ENCODE measurements at regions not wholly inside any gene's neighbourhood (a gene's known extent, or its start where the extent isn't known, plus 50 kb on each side); places are given as distances from the start of the nearest gene placed in this dataset.

DNA sequence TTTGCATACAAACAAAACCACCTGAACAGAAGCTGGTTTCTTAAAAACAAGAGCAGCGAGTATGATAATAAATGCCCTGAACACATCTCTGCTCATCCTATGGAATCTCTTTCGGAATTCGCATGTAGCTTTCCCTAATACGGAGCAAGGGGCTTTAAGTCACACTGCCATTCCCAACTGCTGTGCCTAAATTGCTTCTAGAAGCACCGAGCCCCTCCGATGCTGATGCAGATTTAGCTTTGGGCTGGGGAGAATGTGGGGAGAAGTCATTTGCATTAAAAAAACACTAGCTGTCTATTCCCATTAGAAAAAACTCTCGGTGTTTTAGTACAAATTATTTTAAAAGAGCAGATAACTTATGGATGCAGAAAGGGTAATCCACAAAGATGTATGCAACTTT lies 76.9 kb downstream of the CD83 start (continued):
- TF ChIP-seq SMAD1 (IDR thresholded peaks at IDR 0.05; ENCODE audit: low read depth, partially characterized antibody), result no peak
- no peak for TF ChIP-seq SUZ12 (IDR thresholded peaks at IDR 0.05; ENCODE audit: unreplicated experiment)

GRCh38 chr6:14194976-14195375 lies 77.4 kb downstream of the CD83 start:
- Histone ChIP-seq H3K27me3 (replicated peaks in 1 of 2; ENCODE audit: control insufficient read depth in 2 of 2, insufficient read depth in 2 of 2, low read length in 1 of 2) (no peaks in the 10 kb centered on the region; a peak in 2 of 4 replicates), H3K79me2 (ENCODE audit: control insufficient read depth, insufficient read depth, low read length) (no peaks in the 10 kb centered on the region), H3K4me1 (ENCODE audit: control insufficient read depth, insufficient read depth, low read length) (no peaks in the 10 kb centered on the region), H3K9ac (ENCODE audit: control insufficient read depth, insufficient read depth, low read length) (no peak overlapping the region), H3K4me2 (ENCODE audit: control insufficient read depth, insufficient read depth) (no peak overlapping the region), H3K4me3 (no peak overlapping the region), H3K9me3 (replicated peaks; ENCODE audit: control insufficient read depth, insufficient read depth, low read length) (no peaks in the 10 kb centered on the region), H2AFZ (ENCODE audit: control insufficient read depth, low read depth, low read length) (no peak overlapping the region), H3K27ac (ENCODE audit: control insufficient read depth, insufficient read depth) (no peak overlapping the region), H3K36me3 (ENCODE audit: control insufficient read depth in 2 of 2, insufficient read depth in 2 of 2, low read length in 1 of 2) (no peaks in the 10 kb centered on the region), H4K20me1 (ENCODE audit: control insufficient read depth, insufficient read depth) (no peaks in the 10 kb centered on the region)
- no peak for DNase-seq (ENCODE audit: low read depth, low spot score)
- ATAC-seq, result no peak
- no peak for FAIRE-seq
- BruUV-seq (replicated peaks), result no TSS peak
- intact Hi-C loops (cut with micrococcal nuclease; ENCODE audit: unreplicated experiment), result no loop called here
- in situ Hi-C loops (cut with MboI), result no loop called here
- ChIA-PET RAD21 (ENCODE audit: unreplicated experiment) (no interaction called here), POLR2A (no interaction called here), SMC1A (ENCODE audit: uncharacterized antibody, unreplicated experiment) (no interaction called here), CTCF (interaction anchor here (1.5 kb wide), 1 partner anchor 17 kb away, joined by 3 read pairs; no protein-coding TSS in a partner anchor)
- WGBS (ENCODE audit: insufficient coverage, insufficient replicate concordance, low lambda C conversion rate, missing lambda C conversion rate), result 50% methylated on average over 5 of the region's 5 CpGs
- no peak for TF ChIP-seq SREBF1 (IDR thresholded peaks at IDR 0.05; ENCODE audit: low read length)
- no peak for TF ChIP-seq SP1 (IDR thresholded peaks at IDR 0.05; ENCODE audit: low read depth, low read length)
- TF ChIP-seq CHD2 (IDR thresholded peaks at IDR 0.05; ENCODE audit: borderline replicate concordance, low read depth, low read length), result no peak
- no peak for TF ChIP-seq KLF5 (IDR thresholded peaks at IDR 0.05; ENCODE audit: partially characterized antibody)
- no peak for TF ChIP-seq HDGF (IDR thresholded peaks at IDR 0.05)
- TF ChIP-seq ATF7 (IDR thresholded peaks at IDR 0.05; ENCODE audit: low read depth), result no peak
- TF ChIP-seq, protein P1, sequence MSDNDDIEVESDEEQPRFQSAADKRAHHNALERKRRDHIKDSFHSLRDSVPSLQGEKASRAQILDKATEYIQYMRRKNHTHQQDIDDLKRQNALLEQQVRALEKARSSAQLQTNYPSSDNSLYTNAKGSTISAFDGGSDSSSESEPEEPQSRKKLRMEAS (IDR thresholded peaks at IDR 0.05; ENCODE audit: low read depth, low read length), result no peak
- TF ChIP-seq, protein P2, sequence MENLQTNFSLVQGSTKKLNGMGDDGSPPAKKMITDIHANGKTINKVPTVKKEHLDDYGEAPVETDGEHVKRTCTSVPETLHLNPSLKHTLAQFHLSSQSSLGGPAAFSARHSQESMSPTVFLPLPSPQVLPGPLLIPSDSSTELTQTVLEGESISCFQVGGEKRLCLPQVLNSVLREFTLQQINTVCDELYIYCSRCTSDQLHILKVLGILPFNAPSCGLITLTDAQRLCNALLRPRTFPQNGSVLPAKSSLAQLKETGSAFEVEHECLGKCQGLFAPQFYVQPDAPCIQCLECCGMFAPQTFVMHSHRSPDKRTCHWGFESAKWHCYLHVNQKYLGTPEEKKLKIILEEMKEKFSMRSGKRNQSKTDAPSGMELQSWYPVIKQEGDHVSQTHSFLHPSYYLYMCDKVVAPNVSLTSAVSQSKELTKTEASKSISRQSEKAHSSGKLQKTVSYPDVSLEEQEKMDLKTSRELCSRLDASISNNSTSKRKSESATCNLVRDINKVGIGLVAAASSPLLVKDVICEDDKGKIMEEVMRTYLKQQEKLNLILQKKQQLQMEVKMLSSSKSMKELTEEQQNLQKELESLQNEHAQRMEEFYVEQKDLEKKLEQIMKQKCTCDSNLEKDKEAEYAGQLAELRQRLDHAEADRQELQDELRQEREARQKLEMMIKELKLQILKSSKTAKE (IDR thresholded peaks at IDR 0.05; ENCODE audit: low read depth, poor library complexity, severe bottlenecking), result no peak
- TF ChIP-seq ZNF622 (IDR thresholded peaks at IDR 0.05), result no peak
- no peak for TF ChIP-seq BRCA1 (IDR thresholded peaks at IDR 0.05; ENCODE audit: low read depth, low read length)
- no peak for TF ChIP-seq IRF4 (IDR thresholded peaks at IDR 0.05; ENCODE audit: low read depth, low read length)
- no peak for TF ChIP-seq MTA2 (IDR thresholded peaks at IDR 0.05; ENCODE audit: low read depth)
- TF ChIP-seq FOXK2 (IDR thresholded peaks at IDR 0.05), result no peak
- no peak for TF ChIP-seq ZNF592 (IDR thresholded peaks at IDR 0.05)

All from GM12878 (cell line).